GM18873 (cell line): ENCODE measurements at regions not wholly inside any gene's neighbourhood (a gene's known extent, or its start where the extent isn't known, plus 50 kb on each side); places are given as distances from the start of the nearest gene placed in this dataset.
"Not testable (repeated sequence)": the region's sequence is repeated elsewhere in the genome, so short reads cannot be mapped to it uniquely, and the experiment has no call there.

ENCODE experiments used
- ATAC-seq: cut with Tn5 transposase; IDR thresholded peaks from one replicate; pipeline ENCODE4 v1.9.1; 2021; ENCODE audit warnings: mild to moderate bottlenecking, moderate library complexity, moderate number of reproducible peaks; ENCODE audit not compliant: unreplicated experiment, low FRiP score

DNA sequence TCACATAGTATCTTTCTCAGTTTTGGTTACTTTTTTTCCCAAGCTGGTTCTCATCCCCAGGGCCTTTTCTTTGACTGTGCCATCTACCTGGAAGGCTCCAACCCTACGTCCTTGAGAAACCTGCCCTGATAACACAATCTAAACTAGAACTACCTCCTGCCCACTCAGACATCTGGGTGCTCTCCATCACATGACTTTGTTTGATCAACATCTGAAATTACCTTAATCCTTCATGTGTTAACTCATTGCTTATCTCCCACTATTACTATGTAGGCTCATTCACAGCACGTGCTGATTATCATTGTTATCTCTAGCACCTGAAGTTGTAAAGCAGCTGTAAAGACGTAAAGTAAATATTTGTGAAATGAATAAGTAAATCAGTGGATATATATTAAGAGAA lies 784.0 kb downstream of the TMTC2 start:
- no peak for ATAC-seq

DNA sequence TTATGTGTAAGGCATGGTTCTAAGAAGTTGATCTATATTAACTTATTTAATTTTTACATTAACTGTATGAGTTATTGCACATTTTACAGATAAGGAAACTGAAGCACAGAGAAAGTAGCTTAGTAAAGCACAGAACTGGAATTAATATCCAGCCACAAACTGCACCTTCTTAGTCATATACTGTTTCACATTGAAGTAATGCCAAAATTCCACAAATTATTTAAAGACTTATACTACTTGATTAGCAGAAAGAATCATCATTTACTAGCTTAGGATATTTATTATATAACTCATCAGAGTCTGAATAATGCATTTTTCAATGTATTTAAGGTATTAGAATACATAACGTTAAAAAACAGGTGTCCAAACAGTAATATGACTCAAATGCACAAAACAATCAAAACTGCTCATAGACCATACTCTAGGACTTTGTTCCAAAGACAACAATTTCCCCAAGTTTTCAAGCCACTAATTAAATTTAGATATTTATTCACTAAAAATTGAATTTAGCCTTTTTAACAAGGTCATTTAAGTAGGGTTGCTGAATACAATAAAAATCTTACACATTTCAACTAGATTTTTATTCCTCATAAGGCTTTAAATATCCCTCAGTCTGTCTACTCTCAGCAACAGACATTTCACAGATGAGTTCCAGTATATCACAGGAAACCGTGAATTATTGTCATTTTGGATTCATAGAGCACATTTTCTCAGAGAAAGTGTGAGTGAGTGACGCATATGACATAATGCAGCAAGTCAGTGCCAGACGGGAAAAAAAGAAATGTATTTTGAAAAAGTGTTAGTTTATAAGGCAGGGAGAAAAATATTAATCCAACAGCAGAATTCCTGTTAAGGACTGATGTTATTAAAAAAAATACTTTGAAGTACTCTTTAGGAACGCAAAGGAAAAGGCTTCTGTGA lies 782.5 kb downstream of the TMTC2 start:
- ATAC-seq, result no peak

DNA sequence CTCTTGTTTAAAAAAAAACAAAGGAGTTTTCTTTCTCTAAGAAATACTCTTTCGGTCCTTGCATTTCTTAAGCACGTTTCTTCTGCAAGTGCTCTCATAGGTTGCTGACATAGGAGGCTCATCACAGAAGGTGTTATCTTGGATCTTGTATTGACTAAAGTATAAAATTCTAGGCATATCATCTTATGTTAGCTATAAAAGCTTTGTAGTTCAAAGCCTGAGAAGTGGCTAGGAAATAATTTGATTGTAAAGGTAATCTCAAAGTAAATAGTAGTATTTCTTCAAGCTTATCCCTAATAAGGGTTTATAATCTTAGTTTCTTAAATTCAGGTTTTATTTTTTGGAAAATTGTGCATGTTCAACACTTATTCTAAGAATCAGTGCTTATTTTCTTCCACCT lies 778.9 kb downstream of the TMTC2 start:
- ATAC-seq, result no peak

DNA sequence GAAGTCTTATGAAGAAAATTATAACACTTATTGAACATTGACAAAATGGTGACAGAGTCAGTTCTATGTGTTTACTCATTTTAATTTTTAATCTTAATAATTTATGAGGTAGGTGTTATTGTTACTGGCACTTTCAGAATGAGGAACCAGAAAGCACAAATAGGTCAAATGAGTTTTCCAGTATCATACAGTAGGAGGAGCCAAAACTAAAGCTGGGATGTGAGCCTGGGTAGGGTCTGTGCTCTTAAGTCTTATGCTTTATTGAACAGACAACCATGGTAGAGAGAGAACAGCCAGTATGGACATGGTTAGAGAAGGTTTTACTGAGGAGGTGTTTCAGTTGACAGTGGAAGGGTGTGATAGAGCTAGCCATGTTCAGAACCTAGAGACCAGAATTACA lies 775.7 kb downstream of the TMTC2 start:
- ATAC-seq, result no peak

DNA sequence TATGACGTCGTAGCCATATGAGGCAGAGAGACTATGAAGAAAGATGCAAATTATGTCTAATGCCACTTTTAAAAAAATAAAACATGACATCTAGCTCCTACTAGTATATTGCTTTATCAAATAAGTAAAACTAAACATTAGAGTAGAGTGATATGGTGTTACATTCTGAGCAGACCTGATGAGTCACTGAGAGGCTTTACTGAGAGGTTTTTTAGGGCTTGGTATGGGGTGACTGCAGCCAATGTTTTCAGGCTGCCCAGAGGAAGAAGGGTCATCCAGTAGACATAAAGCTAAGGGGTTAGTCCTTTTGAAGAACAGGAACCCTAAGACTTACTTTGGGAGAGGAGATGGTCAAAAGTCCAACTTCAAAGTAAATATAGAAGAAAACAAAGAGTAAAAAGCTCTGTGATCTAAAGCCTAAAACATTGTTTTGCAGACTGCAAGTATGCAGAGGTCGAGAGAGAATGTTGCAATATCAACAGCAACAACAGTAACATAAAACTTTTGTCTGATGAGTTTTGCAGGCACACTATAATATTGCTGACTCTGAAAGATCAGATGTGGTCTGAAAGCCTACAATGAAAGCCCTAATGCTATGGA lies 774.7 kb downstream of the TMTC2 start:
- ATAC-seq, result no peak

DNA sequence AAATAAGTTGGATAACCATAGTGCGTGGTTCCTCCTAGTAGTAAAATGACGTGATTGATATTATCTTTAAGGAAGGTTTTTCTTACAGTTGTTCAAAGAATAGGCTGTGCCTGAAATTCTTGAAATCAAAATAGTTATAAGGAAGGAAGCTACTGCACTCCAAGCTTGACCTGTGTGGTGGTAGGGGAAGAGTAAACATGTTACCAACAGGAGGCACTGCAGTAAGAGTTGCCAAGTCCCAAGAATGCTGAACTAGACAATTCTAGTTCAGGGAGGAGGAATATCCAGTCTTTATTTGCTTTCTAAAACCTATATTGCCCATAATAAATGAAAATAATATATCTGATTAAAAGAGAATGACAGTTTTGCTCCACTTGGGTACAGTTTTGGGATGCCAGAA lies 764.5 kb downstream of the TMTC2 start:
- ATAC-seq, result no peak

DNA sequence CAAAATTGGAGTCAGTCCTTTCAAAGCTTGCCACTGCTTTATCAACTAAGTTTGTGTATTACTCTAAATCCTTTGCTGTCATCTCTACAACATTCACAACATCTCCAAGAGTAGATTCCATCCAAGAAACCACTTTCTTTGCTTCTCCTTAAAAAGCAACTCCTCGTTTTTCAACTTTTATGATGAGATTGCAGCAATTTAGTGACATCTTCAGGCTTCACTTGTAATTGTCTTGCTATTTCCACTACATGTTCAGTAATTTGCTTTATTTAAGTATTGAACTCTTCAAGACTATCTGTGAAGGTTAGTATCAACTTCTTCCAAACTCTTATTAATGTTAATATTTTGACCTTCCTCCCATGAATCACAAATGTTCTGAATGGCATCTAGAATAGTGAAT lies 747.9 kb downstream of the TMTC2 start:
- ATAC-seq, result no peak

DNA sequence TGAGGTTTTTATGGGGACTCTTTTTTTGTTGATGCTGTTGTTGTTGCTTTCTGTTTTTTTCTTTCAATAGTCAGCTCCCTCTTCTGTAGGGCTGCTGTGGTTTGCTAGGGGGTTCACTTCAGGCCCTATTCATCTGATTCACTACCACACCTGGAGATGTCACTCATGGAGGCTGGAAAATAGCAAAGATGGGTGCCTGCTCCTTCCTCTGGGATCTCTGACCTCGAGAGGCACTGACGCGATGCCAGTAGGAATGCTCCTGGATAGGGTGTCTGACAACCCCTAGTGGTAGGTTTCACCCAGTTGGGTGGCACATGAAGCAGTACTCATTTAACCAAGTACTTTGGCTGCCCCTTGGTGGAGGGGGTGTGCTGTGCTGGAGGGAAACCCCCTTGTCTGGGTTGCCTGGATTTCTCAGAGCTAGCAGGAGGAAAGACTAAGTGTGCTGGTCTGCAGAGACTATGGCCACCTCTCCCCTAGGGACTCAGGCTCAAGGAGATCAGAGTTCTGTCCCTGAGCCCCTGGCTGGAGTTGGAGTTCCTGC lies 745.5 kb downstream of the TMTC2 start:
- no peak for ATAC-seq

DNA sequence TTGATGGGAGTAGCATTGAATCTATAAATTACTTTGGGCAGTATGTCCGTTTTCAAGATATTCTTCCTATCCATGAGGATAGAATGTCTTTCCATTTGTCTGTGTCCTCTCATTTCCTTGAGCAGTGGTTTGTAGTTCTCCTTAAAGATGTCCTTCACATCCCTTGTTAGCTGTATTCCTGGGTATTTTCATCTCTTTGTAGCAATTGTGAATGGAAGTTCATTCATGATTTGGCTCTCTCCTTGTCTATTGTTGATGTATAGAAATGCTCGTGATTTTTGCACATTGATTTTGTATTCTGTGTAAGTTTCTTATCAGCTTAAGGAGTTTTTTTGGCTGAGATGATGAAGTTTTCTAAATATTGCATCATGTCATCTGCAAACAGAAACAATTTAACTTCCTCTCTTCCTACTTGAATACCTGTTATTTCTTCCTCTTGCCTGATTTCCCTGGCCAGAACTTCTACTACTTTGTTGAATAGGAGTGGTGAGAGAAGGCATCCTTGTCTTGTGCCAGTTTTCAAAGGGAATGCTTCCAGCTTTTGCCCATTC lies 741.0 kb downstream of the TMTC2 start:
- ATAC-seq, result not testable (repeated sequence)

DNA sequence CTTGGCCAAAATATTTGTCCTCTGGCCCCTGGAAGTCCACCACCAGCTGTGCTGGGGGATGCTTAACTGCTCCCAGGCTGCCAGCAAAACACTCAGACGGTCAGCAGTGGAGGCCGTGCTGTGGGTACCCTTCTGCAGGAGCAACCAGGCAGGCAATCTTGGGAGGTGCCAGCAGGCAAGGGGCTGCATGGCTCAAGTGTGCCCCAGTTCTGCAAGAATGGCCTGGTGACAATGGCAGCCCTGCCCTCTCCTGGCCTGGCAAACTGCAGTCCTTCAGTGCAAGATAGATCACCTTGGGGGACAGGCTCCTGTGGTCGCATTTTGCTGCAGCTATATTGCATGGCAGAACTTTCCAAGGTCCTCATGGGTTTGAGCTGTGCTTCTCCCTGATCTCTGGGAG lies 728.3 kb downstream of the TMTC2 start:
- no peak for ATAC-seq

DNA sequence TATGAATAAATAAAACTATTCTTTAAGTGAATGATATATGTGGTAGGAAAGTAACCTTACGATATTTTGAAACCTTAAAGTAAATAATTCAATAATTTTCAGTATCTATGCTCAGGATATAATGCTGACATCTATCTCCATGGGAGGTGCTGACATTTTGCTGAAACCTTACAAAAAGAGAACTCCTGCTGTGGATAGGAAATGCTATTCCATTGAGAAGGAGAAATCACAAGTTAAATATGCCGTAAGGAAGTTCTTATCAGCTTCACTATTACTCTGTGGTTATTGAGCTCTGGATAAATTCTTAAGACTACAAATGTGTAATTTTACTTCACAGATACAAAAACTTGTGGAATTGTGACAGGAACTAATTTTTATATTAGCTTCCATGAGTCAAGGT lies 722.1 kb downstream of the TMTC2 start:
- ATAC-seq, result no peak

DNA sequence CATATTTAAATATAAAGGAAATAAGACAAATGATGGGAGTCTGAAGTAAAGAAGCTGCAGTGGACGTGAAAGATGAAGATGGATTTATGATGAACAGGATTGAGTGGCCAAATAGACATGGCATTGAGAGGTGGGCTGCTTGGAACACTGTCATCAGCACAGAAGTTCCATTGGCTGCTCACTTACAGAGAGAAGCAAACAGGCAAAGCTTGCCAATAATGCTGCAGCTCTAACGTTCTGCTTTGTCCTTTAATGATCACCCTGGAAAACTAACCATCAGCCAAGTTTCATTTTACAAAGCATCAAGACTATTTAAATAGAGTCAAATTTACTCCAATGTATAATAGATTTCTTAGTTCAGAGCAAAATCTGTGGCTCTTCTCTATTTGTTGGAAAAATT lies 721.4 kb downstream of the TMTC2 start:
- no peak for ATAC-seq

DNA sequence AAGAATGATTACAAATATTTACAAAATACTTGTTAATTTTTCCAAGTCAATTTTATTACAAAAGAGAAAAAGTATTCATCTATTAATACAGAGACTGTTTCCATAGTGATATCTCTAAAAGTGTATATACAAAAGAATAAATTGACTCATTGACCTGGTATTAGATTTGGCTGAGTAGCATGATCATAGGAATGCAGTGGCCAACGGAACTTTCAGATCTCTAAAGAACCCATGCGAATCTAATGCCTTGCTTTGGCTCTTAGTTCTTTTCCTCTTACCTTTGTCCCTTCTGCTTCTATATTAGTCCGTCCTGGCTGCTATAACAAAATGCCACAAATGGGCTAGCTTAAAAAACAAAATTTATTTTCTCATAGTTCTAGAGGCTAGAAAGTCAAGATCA lies 717.8 kb downstream of the TMTC2 start:
- no peak for ATAC-seq

DNA sequence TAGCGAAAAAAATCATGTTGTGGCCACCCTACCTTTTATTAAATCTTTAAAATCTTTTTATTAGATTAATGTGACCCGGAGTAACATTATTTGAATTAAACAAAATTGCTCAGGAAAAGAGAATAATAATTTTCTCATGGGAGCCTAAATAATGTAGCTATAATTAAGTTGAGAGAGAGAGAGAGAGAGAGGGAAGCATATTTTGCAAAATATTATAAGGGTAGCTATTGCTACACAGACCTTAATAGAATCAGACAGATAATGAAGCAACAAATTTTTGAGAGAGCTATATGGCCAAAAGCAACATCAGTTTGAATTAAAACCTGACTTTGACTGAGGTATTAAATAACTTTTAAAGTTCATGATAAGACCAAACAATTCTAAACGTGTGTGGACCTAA lies 703.5 kb downstream of the TMTC2 start:
- ATAC-seq, result no peak

DNA sequence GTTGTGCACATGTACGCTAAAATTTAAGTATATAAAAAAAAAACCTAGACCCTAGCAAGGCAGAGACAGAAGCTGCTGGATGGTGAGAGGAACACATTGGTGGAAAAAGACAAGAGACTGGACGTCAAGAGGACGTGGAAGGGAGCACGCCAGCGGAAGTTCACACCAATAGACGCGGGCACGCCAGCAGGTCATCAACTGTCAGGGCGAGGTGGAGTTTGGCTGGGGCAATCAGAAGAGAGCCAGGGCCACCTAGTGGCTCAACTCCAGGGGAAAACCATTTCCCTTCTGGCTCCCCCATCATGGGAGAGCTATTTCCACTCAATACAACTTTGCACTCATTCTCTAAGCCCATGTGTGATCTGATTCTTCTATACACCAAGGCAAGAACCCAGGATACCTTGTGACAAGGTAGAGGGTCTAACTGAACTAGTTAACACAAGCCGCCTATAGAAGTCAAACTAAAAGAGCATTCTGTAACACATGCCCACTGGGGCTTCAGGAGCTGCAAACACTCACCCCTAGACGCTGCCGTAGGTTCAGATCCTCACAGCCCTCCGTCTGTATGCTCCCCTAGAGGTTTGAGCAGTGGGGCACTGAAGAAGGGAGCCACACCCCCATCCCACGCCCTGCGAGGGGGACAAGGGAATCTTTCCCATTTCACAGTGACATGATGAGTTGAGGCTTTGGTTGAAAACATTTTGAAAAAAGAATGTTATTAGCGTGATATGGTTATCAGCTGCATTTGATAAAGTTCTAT lies 702.7 kb downstream of the TMTC2 start:
- no peak for ATAC-seq

DNA sequence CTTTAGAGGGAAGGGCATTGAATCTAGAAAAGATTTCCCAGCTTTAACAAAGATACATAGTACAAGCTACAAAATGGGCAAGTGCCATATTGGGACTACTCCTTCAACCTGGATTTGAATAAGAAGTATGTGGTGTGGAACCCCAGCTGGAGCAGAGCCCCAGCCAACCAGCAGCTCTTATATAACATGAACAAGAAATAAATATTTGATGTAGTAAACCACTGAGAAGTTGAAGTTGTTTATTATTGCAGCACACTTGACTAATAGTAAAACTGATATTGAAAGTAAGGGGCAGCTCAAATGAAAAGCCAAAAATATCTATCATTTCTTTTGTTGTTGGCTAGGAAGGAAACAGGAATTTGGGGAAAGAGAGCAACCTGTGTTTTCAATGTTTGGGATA lies 701.8 kb downstream of the TMTC2 start:
- no peak for ATAC-seq

DNA sequence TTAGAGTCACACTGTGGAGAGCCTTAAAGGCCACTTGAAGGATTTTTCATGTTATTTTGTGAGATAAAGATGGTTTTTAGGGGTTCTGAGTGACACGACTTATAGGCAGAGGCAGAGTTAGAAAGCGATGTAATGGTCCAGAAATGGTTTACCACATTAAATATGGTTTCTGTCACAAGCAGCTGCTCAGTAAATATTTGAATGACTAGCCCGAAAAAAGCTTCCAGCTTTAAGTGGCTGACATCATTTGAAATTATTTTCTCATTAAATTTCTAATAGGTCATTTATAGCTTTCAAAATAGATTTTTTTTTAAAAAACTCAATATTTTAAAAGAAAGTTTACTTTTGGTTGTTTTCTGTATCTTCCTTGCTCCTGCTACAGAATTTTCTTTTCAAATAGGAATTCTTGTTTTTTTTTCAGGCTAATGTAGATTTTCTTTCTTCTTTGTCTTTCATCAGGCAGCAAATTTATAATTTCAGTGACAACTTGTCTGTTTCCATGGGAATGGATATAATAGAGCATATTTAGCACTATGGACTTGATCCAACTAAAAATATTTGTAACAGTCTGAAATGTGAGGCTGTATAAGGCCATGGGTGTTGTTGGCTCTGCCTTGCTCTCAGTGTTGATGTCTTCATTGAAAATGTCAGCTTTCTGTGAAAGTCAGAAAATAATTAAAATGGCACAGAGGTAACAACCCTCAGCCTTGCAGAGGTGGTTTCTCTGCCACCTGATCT lies 700.0 kb downstream of the TMTC2 start:
- no peak for ATAC-seq

DNA sequence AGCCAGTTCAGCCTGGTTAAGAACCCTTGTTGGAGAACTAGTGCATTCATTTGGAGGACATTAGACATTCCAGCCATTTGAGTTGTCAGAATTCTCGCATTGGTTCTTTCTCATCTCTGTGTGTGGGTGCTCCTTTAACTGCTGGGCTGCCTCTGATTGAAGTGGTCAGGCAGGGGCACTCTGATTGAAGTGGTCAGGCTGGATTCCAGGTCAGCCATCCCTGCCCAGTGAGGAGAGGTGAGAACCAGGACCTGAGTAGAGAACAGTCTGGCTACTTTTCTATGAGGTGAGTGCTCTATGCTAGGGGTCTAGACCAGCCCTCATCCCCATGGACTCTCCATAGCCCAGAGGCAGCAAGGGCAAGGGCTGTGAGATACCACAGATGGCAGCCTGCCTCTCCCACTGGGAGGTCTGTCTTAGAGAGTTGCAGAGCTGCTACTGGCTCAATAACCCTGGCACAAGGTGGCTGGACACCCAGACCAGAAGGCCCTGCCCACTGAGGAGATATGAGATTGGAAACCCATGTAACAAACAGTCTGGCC lies 691.6 kb downstream of the TMTC2 start:
- no peak for ATAC-seq

DNA sequence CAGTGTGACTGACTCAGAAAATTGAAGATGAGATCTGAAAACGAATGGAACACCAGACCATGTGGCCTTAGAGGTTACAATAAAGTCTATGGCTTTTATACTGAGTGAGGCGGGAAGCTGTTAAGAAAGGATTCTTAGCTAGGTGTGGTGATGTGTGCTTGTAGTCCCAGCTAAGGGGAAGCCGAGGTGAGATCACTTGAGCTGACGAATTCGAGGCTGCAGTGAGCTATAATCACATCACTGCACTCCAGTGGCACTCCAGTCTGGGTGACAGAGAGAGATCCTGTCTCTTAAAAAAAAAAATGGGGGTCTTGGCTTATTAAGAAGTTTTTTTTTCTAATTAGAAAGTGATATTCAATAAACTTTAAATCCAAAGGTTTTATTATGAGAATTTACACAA lies 678.6 kb downstream of the TMTC2 start:
- no peak for ATAC-seq

DNA sequence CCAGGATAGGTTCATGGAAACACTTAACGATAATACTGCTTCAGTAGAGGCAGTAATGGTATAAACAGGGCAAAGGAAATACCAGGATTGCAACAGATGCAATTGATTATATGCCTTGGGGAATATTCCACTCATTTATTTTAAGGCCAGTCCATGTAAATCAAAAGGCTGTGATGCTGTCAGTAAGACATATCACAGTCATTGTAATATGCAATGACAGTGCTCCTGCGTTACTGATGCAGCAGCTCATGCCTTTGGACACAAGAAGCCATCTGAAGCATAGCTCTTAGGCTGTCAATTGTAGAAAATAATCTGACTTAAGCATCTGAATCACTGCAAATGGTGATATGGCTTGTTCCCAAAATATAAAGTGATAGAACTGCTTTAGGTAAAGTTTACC lies 674.8 kb downstream of the TMTC2 start:
- no peak for ATAC-seq
